HG03196 (cell line): ENCODE measurements at regions not wholly inside any gene's neighbourhood (a gene's known extent, or its start where the extent isn't known, plus 50 kb on each side); places are given as distances from the start of the nearest gene placed in this dataset.

Source experiments
- ATAC-seq: cut with Tn5 transposase; IDR thresholded peaks from one replicate; pipeline ENCODE4 v1.9.1; 2021; ENCODE audit not compliant: unreplicated experiment

- ATAC-seq: no peak
Measured at GRCh38 chr11:134677397-134677822, 265.4 kb upstream of the B3GAT1 start.

- ATAC-seq: no peak
Measured at GRCh38 chr11:134676516-134677287, 264.7 kb upstream of the B3GAT1 start.

- no peak for ATAC-seq
Measured at GRCh38 chr11:134675983-134676382, 263.9 kb upstream of the B3GAT1 start.

- no peak for ATAC-seq
Measured at GRCh38 chr11:134674974-134675373, 262.9 kb upstream of the B3GAT1 start.

- ATAC-seq: no peak
Measured at GRCh38 chr11:134670961-134671370, 258.9 kb upstream of the B3GAT1 start.

- no peak for ATAC-seq
Measured at GRCh38 chr11:134670247-134670782, 258.3 kb upstream of the B3GAT1 start.

GRCh38 chr11:134669796-134670195 lies 257.8 kb upstream of the B3GAT1 start:
- no peak for ATAC-seq

- ATAC-seq: no peak
Measured at GRCh38 chr11:134668796-134669195, 256.8 kb upstream of the B3GAT1 start.

GRCh38 chr11:134668076-134668475 lies 256.0 kb upstream of the B3GAT1 start:
- ATAC-seq: no peak

GRCh38 chr11:134667505-134667904 lies 255.5 kb upstream of the B3GAT1 start:
- no peak for ATAC-seq

GRCh38 chr11:134667175-134667500 lies 255.1 kb upstream of the B3GAT1 start:
- ATAC-seq: no peak

- ATAC-seq: no peak
Measured at GRCh38 chr11:134666273-134667174, 254.5 kb upstream of the B3GAT1 start.

- no peak for ATAC-seq
Measured at GRCh38 chr11:134665571-134666270, 253.7 kb upstream of the B3GAT1 start.

GRCh38 chr11:134665188-134665535 lies 253.1 kb upstream of the B3GAT1 start:
- no peak for ATAC-seq

- ATAC-seq: no peak
Measured at GRCh38 chr11:134664447-134665187, 252.6 kb upstream of the B3GAT1 start.

GRCh38 chr11:134663506-134664313 lies 251.7 kb upstream of the B3GAT1 start:
- ATAC-seq: no peak

- ATAC-seq: no peak
Measured at GRCh38 chr11:134662629-134663360, 250.8 kb upstream of the B3GAT1 start.

- ATAC-seq: no peak
Measured at GRCh38 chr11:134661660-134662059, 249.6 kb upstream of the B3GAT1 start.

GRCh38 chr11:134660416-134660815 lies 248.4 kb upstream of the B3GAT1 start:
- no peak for ATAC-seq
